Activated CD8-positive, alpha-beta memory T cell treated with anti-CD3 and anti-CD28 coated beads, Interleukin-2, amount 50 U/mL, for 24 hours (primary cell): ENCODE measurements at regions not wholly inside any gene's neighbourhood (a gene's known extent, or its start where the extent isn't known, plus 50 kb on each side); places are given as distances from the start of the nearest gene placed in this dataset.

Experiments
- DNase-seq: peaks from one replicate; pipeline ENCODE4 v3.0.0-alpha.2; 2020; ENCODE audit errors: extremely low read depth

GRCh38 chr10:113323985-113324384 lies 228.9 kb upstream of the HABP2 start:
- no peak for DNase-seq

GRCh38 chr10:113326160-113327111 lies 226.4 kb upstream of the HABP2 start:
- no peak for DNase-seq

GRCh38 chr10:113329121-113329596 lies 223.7 kb upstream of the HABP2 start:
- no peak for DNase-seq

- DNase-seq: no peak
Measured at GRCh38 chr10:113331961-113332360, 220.9 kb upstream of the HABP2 start.

GRCh38 chr10:113333313-113333712 lies 219.5 kb upstream of the HABP2 start:
- DNase-seq: no peak

GRCh38 chr10:113335592-113335991 lies 217.3 kb upstream of the HABP2 start:
- no peak for DNase-seq

GRCh38 chr10:113336549-113337130 lies 216.2 kb upstream of the HABP2 start:
- no peak for DNase-seq

GRCh38 chr10:113337142-113337541 lies 215.7 kb upstream of the HABP2 start:
- DNase-seq: no peak

- no peak for DNase-seq
Measured at GRCh38 chr10:113339121-113339520, 213.7 kb upstream of the HABP2 start.

GRCh38 chr10:113340282-113340681 lies 212.6 kb upstream of the HABP2 start:
- DNase-seq: no peak

GRCh38 chr10:113341138-113341537 lies 211.7 kb upstream of the HABP2 start:
- no peak for DNase-seq

GRCh38 chr10:113345826-113346624 lies 206.8 kb upstream of the HABP2 start:
- no peak for DNase-seq

- DNase-seq: no peak
Measured at GRCh38 chr10:113347508-113347907, 205.3 kb upstream of the HABP2 start.

- no peak for DNase-seq
Measured at GRCh38 chr10:113348694-113349093, 204.2 kb upstream of the HABP2 start.

GRCh38 chr10:113350311-113351040 lies 202.4 kb upstream of the HABP2 start:
- DNase-seq: no peak

- no peak for DNase-seq
Measured at GRCh38 chr10:113354711-113355110, 198.1 kb upstream of the HABP2 start.

GRCh38 chr10:113356794-113357680 lies 195.8 kb upstream of the HABP2 start:
- DNase-seq: no peak

- DNase-seq: no peak
Measured at GRCh38 chr10:113357681-113358300, 195.1 kb upstream of the HABP2 start.

- DNase-seq: no peak
Measured at GRCh38 chr10:113359655-113360054, 193.2 kb upstream of the HABP2 start.

- DNase-seq: no peak
Measured at GRCh38 chr10:113360870-113361269, 192.0 kb upstream of the HABP2 start.
